ENCODE measurements at regions not wholly inside any gene's neighbourhood (a gene's known extent, or its start where the extent isn't known, plus 50 kb on each side); places are given as distances from the start of the nearest gene placed in this dataset.

GRCh38 chr7:131620673-131621609 is 64.5 kb upstream of the PODXL start:
- TF ChIP-seq ZFP36 (IDR thresholded peaks at IDR 0.05; ENCODE audit: borderline replicate concordance, partially characterized antibody) = no peak
- TF ChIP-seq, protein P1, sequence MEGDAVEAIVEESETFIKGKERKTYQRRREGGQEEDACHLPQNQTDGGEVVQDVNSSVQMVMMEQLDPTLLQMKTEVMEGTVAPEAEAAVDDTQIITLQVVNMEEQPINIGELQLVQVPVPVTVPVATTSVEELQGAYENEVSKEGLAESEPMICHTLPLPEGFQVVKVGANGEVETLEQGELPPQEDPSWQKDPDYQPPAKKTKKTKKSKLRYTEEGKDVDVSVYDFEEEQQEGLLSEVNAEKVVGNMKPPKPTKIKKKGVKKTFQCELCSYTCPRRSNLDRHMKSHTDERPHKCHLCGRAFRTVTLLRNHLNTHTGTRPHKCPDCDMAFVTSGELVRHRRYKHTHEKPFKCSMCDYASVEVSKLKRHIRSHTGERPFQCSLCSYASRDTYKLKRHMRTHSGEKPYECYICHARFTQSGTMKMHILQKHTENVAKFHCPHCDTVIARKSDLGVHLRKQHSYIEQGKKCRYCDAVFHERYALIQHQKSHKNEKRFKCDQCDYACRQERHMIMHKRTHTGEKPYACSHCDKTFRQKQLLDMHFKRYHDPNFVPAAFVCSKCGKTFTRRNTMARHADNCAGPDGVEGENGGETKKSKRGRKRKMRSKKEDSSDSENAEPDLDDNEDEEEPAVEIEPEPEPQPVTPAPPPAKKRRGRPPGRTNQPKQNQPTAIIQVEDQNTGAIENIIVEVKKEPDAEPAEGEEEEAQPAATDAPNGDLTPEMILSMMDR (IDR thresholded peaks at IDR 0.05) = no peak
- no peak for TF ChIP-seq MAFK (IDR thresholded peaks at IDR 0.05; ENCODE audit: partially characterized antibody)
- no peak for TF ChIP-seq MAX (IDR thresholded peaks at IDR 0.05)
- TF ChIP-seq SREBF2 (IDR thresholded peaks at IDR 0.05) = no peak
- TF ChIP-seq, protein P2, sequence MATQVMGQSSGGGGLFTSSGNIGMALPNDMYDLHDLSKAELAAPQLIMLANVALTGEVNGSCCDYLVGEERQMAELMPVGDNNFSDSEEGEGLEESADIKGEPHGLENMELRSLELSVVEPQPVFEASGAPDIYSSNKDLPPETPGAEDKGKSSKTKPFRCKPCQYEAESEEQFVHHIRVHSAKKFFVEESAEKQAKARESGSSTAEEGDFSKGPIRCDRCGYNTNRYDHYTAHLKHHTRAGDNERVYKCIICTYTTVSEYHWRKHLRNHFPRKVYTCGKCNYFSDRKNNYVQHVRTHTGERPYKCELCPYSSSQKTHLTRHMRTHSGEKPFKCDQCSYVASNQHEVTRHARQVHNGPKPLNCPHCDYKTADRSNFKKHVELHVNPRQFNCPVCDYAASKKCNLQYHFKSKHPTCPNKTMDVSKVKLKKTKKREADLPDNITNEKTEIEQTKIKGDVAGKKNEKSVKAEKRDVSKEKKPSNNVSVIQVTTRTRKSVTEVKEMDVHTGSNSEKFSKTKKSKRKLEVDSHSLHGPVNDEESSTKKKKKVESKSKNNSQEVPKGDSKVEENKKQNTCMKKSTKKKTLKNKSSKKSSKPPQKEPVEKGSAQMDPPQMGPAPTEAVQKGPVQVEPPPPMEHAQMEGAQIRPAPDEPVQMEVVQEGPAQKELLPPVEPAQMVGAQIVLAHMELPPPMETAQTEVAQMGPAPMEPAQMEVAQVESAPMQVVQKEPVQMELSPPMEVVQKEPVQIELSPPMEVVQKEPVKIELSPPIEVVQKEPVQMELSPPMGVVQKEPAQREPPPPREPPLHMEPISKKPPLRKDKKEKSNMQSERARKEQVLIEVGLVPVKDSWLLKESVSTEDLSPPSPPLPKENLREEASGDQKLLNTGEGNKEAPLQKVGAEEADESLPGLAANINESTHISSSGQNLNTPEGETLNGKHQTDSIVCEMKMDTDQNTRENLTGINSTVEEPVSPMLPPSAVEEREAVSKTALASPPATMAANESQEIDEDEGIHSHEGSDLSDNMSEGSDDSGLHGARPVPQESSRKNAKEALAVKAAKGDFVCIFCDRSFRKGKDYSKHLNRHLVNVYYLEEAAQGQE (IDR thresholded peaks at IDR 0.05) = no peak
- no peak for TF ChIP-seq CEBPB (IDR thresholded peaks at IDR 0.05)
- no peak for TF ChIP-seq RNF2 (IDR thresholded peaks at IDR 0.05; ENCODE audit: borderline replicate concordance, low read depth)
- TF ChIP-seq HOXA7 (CRISPR knock-in tag; IDR thresholded peaks at IDR 0.05) = no peak
- no peak for TF ChIP-seq JUN (IDR thresholded peaks at IDR 0.05)
- no peak for TF ChIP-seq EHF (CRISPR knock-in tag; IDR thresholded peaks at IDR 0.05)
- no peak for TF ChIP-seq PBX3 (IDR thresholded peaks at IDR 0.05)

All from A549 (cell line).